Effector CD8-positive, alpha-beta T cell (primary cell): ENCODE measurements at regions not wholly inside any gene's neighbourhood (a gene's known extent, or its start where the extent isn't known, plus 50 kb on each side); places are given as distances from the start of the nearest gene placed in this dataset.

ENCODE experiments used
- DNase-seq: peaks from one replicate; lab custom pipeline; 2025; lab: John Stamatoyannopoulos, UW

DNA sequence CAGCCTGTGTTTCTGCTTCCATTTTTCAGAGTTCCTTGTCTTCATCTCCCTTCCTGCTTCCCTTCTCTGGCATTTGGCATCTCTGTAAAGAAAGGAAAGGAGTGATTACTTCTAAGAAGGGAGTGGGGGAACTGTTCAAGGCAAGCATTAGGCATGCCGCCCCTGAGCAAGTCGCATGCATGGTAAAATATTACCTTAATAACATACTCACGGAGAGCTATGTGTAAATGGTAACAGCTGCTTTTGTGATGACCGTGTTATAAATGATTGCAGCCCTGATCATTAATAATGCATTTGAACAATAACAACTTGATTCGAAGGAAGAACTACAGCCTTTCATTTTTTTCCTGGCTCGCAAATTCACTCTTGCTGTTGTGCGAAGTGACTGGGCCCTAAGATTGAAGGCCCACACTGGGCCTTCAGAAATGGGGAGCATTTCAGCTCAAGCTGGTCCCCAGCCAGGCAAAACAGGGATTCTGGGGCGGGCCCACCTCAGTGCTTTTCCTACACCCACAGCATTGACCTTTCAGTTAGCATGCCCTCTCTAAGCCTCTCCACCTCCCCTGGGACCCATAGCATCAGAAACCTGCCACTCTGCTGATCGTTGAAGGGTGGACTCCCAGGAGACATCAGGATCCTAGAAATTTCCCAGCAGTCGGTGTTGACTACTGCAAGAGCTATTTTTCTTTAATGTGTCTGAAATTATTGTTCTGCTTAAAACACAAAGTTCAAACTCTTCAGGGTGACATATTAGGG lies 263.0 kb upstream of the CADM1 start:
- no peak for DNase-seq

DNA sequence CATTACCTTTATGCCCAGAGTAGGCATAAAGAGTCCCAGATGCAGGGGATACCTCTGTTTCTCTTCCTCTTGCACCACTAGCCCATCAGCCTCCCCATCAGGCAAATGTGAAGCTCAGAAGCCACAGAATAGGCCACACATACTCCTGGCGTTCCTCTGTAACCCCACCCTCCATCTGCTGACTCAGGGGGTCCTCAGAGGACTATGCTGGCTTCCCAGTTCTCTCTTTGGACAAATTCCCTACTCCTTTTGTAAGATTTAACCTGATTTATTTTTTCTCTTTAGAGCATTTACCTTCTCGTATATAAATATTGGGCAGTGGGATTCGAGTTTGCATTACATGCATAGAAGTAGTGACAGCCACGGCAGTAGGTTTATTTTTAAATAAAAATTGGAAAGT lies 262.3 kb upstream of the CADM1 start:
- DNase-seq, result no peak

DNA sequence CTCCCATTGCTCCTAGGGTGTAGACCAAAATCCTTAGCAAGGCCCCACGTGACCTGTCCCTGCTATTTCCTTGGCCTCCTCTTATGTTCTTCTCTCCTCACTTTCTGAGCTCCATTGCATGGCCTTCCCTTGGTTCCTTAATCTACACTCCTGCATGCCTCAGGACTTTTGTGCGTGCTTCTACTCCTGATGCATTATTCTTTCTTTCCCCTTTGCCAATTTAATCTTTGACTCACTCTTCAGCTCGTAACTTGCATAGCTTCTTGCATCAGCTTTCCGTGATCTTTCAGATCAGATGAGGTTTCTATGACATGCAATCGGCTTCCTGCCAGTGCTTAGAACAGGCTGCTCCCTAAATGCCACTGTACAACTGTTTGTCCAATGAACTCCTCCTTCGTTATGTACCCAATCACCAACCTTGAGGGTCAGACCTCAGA lies 261.6 kb upstream of the CADM1 start:
- no peak for DNase-seq

DNA sequence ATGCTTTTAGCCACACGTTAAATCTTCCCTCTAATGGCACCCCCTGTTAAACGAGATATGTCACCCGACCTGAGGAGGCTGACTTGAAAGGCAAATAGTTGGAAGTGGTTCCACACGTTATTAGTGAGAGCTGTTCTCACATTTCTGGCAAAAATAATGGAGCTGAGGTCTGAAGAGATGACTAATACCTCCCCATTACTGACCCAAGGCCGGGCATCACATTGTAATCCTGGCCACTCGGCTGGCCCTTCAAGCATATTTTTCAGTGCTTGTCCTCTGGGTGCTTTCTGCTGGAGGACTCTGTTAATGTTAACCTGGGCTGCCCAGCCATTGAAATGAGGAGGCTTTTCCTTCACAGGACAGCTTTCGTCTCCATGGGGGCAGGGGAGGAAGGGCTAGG lies 260.0 kb upstream of the CADM1 start:
- DNase-seq, result no peak

DNA sequence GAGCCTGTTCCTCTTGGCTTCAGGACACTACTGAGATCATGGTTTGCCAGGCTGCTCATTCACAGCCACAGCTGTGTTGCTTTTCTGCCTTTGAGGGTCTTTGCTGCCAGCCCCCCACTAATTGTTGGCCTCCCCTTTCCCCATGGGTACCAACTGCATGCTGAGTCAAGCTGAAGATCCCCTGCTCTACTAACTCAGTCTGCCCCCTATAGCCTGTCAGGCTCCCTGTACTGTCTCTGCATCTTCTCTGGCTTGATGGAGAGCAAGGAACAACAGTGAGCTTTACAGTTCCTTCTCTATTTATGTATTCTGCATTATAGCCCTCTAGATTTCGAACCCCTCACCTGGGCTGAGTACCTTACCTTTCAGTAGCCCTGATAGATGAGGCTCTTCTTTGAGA lies 257.6 kb upstream of the CADM1 start:
- no peak for DNase-seq

- no peak for DNase-seq
Observed at GRCh38 chr11:115761348-115761747, 257.1 kb upstream of the CADM1 start.

DNA sequence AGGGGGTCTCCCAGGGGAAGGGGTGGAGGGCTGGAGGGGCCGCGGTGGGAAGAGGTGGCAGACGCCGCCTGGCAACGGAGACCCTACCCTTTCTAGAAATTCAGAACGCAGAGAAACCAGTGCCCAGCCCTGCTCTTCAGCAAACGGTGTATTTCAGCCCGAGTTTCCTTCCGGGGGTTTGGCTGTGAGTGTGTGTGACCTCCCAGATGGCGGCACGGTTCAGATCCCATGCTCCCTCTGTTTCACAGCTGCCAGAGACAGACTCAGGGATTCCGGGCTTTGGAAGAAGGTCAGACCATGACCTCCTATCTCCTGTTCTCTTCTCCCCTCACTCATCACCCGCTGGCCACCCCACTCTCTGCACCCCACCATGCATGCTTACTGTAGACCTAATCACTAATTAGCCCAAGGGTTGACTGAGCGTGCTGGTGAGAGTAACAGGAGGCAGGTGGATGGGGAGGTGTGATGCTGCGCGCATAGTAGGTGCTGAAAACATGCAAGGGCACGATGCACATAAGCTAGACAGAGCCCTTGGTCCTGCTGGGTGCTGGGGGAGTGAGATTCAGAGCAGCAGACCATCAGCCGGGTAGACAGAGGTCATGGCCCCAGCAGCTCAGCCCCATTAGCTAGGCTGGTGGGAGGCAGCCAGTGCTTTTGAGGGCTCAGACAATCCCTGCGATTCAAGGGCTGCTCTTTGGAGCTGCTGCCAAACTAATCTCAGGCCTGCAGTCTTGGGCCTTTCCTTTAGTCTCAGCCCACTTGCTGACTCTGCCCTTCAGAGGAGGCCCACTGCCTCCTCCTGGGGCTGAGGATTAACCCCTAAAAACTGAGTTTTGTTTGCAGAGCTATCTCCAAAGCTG lies 256.5 kb upstream of the CADM1 start:
- no peak for DNase-seq

DNA sequence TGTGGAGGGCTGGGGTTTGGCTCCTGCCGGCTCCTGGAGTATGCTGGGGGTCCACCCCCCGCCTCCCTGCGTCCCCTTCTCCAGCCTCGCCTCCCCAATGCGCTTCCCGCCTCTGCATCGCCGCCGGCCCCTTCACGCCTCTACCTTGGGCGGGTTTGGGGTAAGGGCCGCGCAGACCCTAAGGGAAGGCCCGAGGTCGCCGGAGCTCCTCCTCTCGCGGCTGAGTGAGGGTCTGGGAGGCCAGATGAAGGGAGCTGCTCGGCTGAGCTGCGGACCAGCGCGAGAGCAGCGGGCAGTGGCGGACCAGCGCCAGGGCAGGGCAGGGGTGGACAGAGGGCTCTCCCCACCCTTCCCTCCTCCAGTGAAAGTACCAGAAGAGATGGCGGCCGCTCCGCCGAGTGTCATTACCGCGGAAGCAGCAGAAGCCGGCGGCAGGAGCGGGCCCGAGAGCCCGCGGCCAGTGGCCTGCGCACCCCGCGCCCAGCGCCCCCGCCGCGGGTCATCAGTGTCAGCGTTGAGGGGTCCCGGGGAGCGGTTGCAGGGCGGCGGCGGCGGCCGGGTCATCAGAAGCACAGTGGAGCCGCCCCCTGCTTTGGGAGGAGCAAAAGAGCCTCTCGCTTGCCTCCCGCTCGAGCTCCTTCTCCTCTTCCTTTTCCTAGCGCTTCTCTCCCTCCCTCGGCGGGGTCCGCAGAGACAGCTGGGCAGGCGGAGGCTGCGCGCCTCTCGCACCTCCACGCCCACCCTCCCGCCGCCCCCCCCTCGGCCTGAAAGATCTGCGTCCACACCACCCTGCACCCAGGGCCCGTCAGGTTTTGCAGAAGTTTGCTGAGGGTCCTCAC lies 255.6 kb upstream of the CADM1 start:
- no peak for DNase-seq

- DNase-seq, result no peak
Observed at GRCh38 chr11:115758011-115758410, 253.8 kb upstream of the CADM1 start.

- DNase-seq, result no peak
Observed at GRCh38 chr11:115751243-115752015, 247.2 kb upstream of the CADM1 start.

DNA sequence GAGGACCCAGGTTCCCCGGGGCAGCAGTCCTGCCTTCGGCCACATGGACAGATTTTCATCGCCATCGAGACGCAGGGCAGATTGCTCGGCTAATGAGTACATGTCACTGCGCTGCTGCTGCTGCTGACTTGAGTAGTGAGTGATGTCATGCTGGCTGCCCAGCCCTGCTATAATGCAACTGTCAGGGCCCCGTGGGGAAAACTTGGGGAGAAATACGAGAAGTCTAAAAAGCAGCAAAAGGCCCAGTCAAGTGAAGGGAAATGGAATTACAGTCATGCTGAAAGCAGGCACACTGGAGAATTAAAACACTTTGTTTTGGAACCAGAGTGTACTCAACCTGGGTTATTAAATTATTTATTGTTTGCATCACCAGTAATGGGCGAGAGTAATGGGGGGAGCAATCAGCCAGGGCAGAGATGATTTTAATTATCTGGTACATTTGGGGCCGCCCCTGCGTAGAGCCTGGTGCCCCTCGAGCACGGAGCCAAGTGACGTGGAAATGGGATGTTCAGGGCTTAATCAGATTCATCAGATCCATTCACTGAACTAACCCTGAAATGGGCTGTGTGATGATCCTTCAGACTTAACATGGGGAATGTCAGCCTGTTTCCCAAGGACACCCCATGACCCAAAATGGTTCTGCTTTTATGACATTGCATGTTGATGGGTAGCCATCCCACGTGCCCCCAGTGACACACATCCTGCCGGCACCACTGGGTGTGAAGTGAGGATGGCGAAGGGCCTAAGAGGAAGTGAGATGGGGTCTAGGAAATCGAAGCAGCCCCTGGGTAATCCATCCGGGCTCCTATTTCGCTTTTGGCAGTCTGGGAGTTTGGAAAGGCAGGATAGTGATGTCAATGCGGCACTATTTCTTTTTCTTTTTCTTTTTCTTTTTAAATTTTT lies 241.6 kb upstream of the CADM1 start:
- DNase-seq, result no peak

DNA sequence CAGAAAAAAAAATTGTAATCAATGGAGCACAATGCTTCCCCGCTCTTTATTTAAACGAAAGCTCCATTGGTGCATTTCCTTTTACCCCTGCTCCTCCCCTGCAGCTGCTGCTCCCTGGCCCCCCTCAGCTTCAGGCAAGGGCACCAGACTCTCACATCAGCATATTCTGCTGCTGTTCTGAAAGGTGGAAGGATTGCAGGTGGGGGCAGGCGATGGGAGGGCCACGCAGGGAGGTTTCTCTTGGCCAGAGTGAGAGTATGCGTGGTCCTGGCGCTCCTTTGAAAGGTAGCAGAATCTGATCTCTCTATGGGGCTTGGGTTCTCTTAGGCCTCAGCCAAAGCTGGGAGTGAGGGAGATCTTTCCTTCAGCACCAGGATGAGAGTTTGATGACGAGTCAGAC lies 240.9 kb upstream of the CADM1 start:
- no peak for DNase-seq

DNA sequence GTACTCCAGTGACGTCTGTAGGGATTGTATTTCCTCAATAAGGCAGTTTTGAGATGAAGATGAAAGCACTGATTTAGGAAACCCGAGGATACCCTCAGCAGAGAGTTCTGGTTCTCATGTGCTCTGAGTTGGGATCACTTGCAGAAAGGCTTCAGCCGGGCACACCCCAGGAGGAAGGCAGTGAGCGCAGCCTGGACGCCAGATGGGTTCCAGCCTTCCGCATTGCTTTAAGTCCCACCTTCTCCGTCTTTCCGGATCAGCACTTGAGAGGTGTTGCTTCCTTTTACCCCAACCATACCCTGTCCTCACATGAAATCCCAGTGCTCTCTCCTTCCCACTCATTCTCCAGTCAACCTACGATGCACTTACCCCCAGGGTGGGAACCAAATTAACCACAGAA lies 239.5 kb upstream of the CADM1 start:
- no peak for DNase-seq

DNA sequence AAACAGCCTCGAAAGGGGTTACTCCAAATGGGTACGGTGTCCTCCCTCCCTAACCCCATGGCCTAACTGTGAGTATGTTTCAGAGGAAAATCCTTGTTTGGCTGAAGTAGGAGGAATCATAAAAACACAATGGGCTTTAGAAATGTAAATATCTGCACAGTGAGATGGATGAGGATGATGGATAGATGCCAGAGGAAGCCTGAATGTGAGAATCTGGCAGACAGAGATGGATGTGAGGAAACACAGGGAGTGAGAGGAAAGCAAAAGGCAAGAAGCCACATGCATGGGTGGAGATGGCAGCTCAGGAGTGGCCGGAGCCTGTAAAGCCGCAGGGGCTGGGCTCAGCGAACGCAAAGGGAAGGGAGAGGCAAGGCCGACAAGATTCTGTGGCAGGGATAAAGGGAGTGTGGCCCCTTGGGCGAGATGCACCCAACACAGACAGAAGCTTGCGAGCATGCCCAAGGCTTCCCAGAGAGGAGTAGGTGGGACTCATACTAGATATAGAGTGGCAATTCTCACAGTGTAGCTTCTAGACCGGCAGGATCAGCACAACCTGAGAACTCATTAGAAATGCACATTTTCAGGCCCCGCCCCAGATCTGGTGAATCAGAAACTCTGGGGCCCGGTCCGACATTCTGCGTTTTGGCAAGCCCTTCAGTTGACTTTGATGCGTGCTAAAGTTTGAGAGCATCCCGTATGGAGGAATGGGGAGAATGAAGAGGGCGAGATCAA lies 237.3 kb upstream of the CADM1 start:
- no peak for DNase-seq

DNA sequence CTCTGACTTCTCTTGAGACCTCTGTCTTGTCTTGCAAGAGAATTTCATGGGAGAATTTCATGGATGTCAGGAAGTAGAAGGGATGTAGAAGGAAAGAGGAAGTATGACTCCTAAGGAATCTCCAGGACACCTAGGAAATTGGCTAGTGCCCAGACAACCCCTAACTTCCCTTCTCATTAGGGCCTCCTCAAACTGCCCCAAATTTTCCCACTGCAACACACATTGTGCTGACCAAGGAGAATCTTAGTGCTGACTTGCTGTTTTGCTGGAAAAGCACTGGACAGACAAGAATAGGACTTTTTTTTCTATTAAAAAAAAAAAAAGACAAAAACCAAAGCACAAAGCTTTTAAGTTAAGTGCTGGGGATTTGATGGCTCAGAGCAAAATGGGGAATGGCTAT lies 236.1 kb upstream of the CADM1 start:
- no peak for DNase-seq

DNA sequence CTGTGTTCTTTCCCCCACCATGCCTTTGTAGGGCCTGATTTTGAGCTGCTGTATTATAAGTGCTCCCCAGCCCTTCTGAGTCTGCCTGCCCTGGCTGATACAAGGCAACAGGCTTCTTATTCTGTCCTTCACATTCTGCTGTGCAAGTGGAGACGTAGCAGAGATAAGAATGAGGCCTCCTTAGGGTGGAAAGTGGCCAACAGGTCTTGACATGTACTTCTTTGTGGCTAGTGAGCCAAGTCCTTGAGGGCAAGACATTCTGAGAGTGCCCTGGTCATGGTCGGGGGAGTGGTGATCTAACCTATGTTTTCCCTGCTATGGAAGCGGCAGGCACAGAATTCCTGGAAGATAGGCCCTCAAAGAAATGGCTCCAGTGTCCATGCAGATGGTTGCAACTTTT lies 235.7 kb upstream of the CADM1 start:
- no peak for DNase-seq

DNA sequence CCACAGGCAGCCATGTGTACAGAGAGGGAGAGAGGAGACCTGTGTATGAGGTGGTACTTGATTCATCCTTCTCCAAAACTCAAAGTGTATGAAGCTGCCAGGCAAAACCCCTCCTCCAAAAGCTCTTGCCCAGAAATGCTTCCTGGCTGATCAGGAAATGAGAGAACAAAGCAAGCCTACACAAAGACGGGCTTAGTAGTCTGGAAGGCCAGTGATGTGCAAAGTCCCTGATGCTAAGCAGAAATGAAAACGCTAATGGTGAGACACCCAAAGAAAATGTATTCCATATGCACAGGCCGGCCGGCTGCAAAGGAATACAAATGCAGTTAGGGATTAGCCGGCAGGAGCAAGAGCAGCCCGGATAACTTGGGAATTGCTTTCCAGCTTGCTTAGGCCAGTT lies 234.9 kb upstream of the CADM1 start:
- no peak for DNase-seq

- no peak for DNase-seq
Observed at GRCh38 chr11:115737875-115738274, 233.7 kb upstream of the CADM1 start.

DNA sequence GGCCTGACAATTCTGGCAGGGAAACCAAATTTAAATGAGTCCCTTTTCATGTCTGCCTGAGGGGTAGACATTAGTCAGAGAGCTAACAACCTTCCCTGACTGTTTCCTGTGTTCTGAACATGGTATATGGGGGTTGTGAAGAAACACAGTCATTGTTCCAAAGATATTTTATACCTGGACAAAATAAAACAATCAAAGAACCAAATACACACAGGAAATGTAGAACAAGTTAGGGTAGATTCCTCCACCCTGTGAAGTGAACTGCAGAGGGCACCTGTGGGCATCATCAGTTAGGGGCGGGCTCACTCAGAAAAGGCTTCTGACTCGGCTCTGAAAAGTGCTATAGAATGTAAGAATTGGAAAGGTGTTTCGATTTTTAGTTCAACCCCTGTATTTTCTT lies 231.9 kb upstream of the CADM1 start:
- DNase-seq, result no peak

- no peak for DNase-seq
Observed at GRCh38 chr11:115724666-115725065, 220.5 kb upstream of the CADM1 start.
